HepG2 (cell line): ENCODE measurements at regions not wholly inside any gene's neighbourhood (a gene's known extent, or its start where the extent isn't known, plus 50 kb on each side); places are given as distances from the start of the nearest gene placed in this dataset.

Experiments used
- ATAC-seq: fragments of 200-7000 bp; cut with Tn5 transposase; 3 replicates; pipeline ENCODE4 v1.9.1; 2020; ENCODE audit warnings: mild to moderate bottlenecking, moderate library complexity
- BruUV-seq: library from RNA; stranded (reverse); fragments of 400-500 nt; replicated peaks from 2 replicates; lab custom pipeline; 2021; lab: Mats Ljungman, UMichigan
- CTCF ChIA-PET: fragments of 300-600 bp; formaldehyde crosslinking; extraction: SDS; loops from one replicate; lab custom pipeline; 2021; ENCODE audit warnings: low total read pairs, inconsistent platforms, low intra/inter-chr PET ratio; lab: Yijun Ruan, JAX
- POLR2A ChIA-PET: fragments of 350-600 bp; sonication (Branson Sonifier 250); formaldehyde crosslinking; loops from one replicate; lab custom pipeline; 2020; ENCODE audit warnings: antibody characterized with exemption, inconsistent platforms; lab: Yijun Ruan, JAX
- DNase-seq: peaks from one replicate; pipeline ENCODE4 v3.0.0-alpha.2; 2015; ENCODE audit warnings: low spot score
- FAIRE-seq: peaks from 3 replicates; lab custom pipeline; 2011; peaks lifted over from hg19 to GRCh38; lab: Jason Lieb, UNC
- H2AFZ ChIP-seq: one replicate; pipeline ENCODE4 v1.6.1; 2011; ENCODE audit warnings: low read length, inconsistent platforms
- H3K27ac ChIP-seq: fragments of 300-600 bp; 3 replicates; pipeline ENCODE4 v1.8.0; 2011; ENCODE audit warnings: mixed run types, mild to moderate bottlenecking, mixed read lengths, low read length, inconsistent platforms; ENCODE audit not compliant: insufficient read depth; ENCODE audit errors: extremely low read length
- H3K27me3 ChIP-seq, 2 experiments: fragments of 200-600 bp in 1 of 2; 2 replicates in 1 of 2; 3 replicates in 1 of 2; pipeline versions ENCODE4 v1.6.0 to v1.8.0; 2011; ENCODE audit warnings: low read length in 2 of 2, mild to moderate bottlenecking in 2 of 2, moderate library complexity in 2 of 2, inconsistent platforms in 1 of 2; ENCODE audit not compliant: insufficient read depth in 2 of 2, control insufficient read depth in 1 of 2
- H3K36me3 ChIP-seq, 2 experiments: fragments of 200-600 bp in 1 of 2; replicated peaks in 1 of 2; 2 replicates in 1 of 2; 3 replicates in 1 of 2; pipeline versions ENCODE4 v1.5.1 to v1.8.0; 2011; ENCODE audit warnings: low read length in 2 of 2, inconsistent platforms in 1 of 2; ENCODE audit not compliant: insufficient read depth in 2 of 2, control insufficient read depth in 1 of 2
- H3K4me1 ChIP-seq: 2 replicates; pipeline ENCODE4 v1.5.1; 2012; ENCODE audit warnings: low read length, inconsistent platforms; ENCODE audit not compliant: insufficient read depth
- H3K4me2 ChIP-seq: 2 replicates; pipeline ENCODE4 v1.6.0; 2011; ENCODE audit warnings: low read depth, low read length, inconsistent platforms
- H3K4me3 ChIP-seq, 3 experiments: fragments of 200-600 bp in 1 of 3; sonication (generic), shearing (Covaris generic) in 1 of 3; replicated peaks in 1 of 3; 2 replicates each; pipeline ENCODE4 v1.5.1; 2011 to 2016; ENCODE audit warnings: low read length in 3 of 3, inconsistent platforms in 2 of 3, low read depth in 2 of 3, mild to moderate bottlenecking in 2 of 3, control low read depth in 1 of 3, mixed read lengths in 1 of 3; ENCODE audit not compliant: insufficient read depth in 1 of 3
- H3K79me2 ChIP-seq: one replicate; pipeline ENCODE4 v1.6.1; 2011; ENCODE audit warnings: low read length, inconsistent platforms; ENCODE audit not compliant: insufficient read depth
- H3K9ac ChIP-seq: 2 replicates; pipeline ENCODE4 v1.6.0; 2011; ENCODE audit warnings: mild to moderate bottlenecking, low read depth, low read length, inconsistent platforms; ENCODE audit not compliant: insufficient read depth
- H3K9me3 ChIP-seq: 2 replicates; pipeline ENCODE4 v1.5.1; 2012; ENCODE audit warnings: mild to moderate bottlenecking, low read length
- H4K20me1 ChIP-seq: 2 replicates; pipeline ENCODE4 v1.6.0; 2011; ENCODE audit warnings: inconsistent platforms, mild to moderate bottlenecking, low read length, moderate library complexity; ENCODE audit not compliant: insufficient read depth
- SP2 ChIP-seq: sonication (generic); formaldehyde crosslinking; IDR thresholded peaks from 2 replicates; pipeline ENCODE4 v1.5.1; 2020; ENCODE audit warnings: mild to moderate bottlenecking, missing genetic modification reagents
- WGBS: methylation state at CpG from one replicate; pipeline ENCODE4 v1.1.6; 2017; ENCODE audit warnings: low lambda C conversion rate; 5-methylcytosine and 5-hydroxymethylcytosine counted together
- in situ Hi-C: cut with HindIII; loops from 2 replicates; pipeline ENCODE4 v1.10.0; 2017; ENCODE audit warnings: low pct_unique_long_range_greater_than_20kb; ENCODE audit not compliant: extremely low pct_ligation_motif_present
- intact Hi-C: fragments of 100-400 bp; cut with micrococcal nuclease; formaldehyde crosslinking; loops from one replicate; pipeline ENCODE4 v1.10.0; 2022; ENCODE audit not compliant: unreplicated experiment
- TF ChIP-seq, protein P1 (sequence below): sonication (generic); formaldehyde crosslinking; IDR thresholded peaks from 2 replicates; pipeline ENCODE4 v1.8.0; 2022; ENCODE audit warnings: mild to moderate bottlenecking, missing genetic modification reagents, moderate library complexity
- TF ChIP-seq, protein P2 (sequence below): sonication (generic); formaldehyde crosslinking; IDR thresholded peaks from 2 replicates; pipeline ENCODE4 v1.5.0; 2020; ENCODE audit warnings: mild to moderate bottlenecking, missing genetic modification reagents
- TF ChIP-seq, protein P3 (sequence below): sonication (generic); formaldehyde crosslinking; IDR thresholded peaks from 2 replicates; pipeline ENCODE4 v1.8.0; 2022; ENCODE audit warnings: missing genetic modification reagents, mild to moderate bottlenecking, borderline replicate concordance
- TF ChIP-seq, protein P4 (sequence below): IDR thresholded peaks from 2 replicates; pipeline ENCODE4 v1.6.1; 2016; ENCODE audit warnings: low read depth, borderline replicate concordance

DNA sequence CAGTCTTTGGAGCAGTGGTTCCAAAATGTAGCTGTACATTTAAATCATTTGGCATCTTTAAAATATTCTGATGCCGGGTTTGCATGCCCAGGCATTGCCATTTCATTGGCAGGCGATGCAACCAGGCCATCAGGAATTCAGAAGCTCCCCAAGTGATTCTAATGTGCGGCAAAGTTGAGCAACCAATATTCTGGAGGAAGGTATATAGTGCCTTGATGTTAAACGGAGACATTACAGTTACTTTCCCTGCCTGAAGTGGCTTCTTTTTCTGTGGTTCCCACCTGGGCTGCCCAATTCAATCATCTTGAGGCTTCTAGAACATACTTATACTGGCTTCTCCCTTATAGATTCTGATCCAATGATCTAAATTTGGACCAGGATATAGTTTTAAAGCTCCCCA lies 68.7 kb upstream of the PGM2 start:
- ATAC-seq, result no peak

More for the DNA sequence above, 68.7 kb upstream of the PGM2 start:
- H4K20me1 ChIP-seq, result no peaks in the 10 kb centered on the region
- peaks cover 43% of the 10 kb centered on the region for H3K4me1 ChIP-seq
- BruUV-seq, result no TSS peak
- H3K9me3 ChIP-seq, result no peaks in the 10 kb centered on the region
- WGBS, result 48% methylated on average over 4 of the region's 4 CpGs
- no peaks in the 10 kb centered on the region for H3K36me3 ChIP-seq
- no peak overlapping the region for H3K4me3 ChIP-seq
- ChIA-PET POLR2A (no interaction called here), CTCF (no interaction called here)
- H3K27me3 ChIP-seq, result peaks cover 0 to under 1% of the 10 kb centered on the region in 2 experiments; a peak in 1 of 5 replicates
- no peak for DNase-seq
- H2AFZ ChIP-seq, result no peak overlapping the region
- no peak overlapping the region for H3K9ac ChIP-seq
- FAIRE-seq, result no peak
- H3K27ac ChIP-seq, result no peak overlapping the region
- H3K4me2 ChIP-seq, result no peak overlapping the region
- in situ Hi-C loops (no loop called here), intact Hi-C loops (no loop called here)
- no peaks in the 10 kb centered on the region for H3K79me2 ChIP-seq
- TF ChIP-seq, protein P1, sequence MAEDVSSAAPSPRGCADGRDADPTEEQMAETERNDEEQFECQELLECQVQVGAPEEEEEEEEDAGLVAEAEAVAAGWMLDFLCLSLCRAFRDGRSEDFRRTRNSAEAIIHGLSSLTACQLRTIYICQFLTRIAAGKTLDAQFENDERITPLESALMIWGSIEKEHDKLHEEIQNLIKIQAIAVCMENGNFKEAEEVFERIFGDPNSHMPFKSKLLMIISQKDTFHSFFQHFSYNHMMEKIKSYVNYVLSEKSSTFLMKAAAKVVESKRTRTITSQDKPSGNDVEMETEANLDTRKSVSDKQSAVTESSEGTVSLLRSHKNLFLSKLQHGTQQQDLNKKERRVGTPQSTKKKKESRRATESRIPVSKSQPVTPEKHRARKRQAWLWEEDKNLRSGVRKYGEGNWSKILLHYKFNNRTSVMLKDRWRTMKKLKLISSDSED, result no peak
- TF ChIP-seq, protein P2, sequence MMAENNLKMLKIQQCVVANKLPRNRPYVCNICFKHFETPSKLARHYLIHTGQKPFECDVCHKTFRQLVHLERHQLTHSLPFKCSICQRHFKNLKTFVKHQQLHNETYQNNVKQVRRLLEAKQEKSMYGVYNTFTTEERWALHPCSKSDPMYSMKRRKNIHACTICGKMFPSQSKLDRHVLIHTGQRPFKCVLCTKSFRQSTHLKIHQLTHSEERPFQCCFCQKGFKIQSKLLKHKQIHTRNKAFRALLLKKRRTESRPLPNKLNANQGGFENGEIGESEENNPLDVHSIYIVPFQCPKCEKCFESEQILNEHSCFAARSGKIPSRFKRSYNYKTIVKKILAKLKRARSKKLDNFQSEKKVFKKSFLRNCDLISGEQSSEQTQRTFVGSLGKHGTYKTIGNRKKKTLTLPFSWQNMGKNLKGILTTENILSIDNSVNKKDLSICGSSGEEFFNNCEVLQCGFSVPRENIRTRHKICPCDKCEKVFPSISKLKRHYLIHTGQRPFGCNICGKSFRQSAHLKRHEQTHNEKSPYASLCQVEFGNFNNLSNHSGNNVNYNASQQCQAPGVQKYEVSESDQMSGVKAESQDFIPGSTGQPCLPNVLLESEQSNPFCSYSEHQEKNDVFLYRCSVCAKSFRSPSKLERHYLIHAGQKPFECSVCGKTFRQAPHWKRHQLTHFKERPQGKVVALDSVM (CRISPR knock-in tag), result no peak
- TF ChIP-seq, protein P3, sequence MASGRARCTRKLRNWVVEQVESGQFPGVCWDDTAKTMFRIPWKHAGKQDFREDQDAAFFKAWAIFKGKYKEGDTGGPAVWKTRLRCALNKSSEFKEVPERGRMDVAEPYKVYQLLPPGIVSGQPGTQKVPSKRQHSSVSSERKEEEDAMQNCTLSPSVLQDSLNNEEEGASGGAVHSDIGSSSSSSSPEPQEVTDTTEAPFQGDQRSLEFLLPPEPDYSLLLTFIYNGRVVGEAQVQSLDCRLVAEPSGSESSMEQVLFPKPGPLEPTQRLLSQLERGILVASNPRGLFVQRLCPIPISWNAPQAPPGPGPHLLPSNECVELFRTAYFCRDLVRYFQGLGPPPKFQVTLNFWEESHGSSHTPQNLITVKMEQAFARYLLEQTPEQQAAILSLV, result no peak
- TF ChIP-seq, protein P4, sequence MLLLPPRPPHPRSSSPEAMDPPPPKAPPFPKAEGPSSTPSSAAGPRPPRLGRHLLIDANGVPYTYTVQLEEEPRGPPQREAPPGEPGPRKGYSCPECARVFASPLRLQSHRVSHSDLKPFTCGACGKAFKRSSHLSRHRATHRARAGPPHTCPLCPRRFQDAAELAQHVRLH (CRISPR knock-in tag), result no peak
- no peak for TF ChIP-seq SP2 (CRISPR knock-in tag)
